ENCODE measurements at regions not wholly inside any gene's neighbourhood (a gene's known extent, or its start where the extent isn't known, plus 50 kb on each side); places are given as distances from the start of the nearest gene placed in this dataset.

DNA sequence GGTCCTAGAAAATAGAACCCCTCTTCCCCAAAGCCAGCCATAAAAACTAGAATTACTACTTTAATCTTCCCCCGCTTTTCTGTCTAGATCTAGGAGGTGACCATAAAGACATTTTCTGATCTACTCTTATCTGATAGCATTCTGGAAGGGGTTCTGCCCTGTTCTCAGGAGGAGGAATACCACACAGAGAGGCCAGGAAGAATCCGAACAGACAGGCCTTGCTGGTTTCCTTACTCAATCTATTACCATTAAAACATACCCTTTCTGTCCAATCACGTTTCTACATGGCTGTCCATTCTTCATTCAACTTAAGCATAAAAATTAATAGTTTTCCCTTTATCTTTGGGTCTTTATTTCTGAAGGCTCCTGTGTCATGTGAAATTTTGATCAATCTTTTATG, 198.7 kb downstream of the GPAT3 start:
- TF ChIP-seq EZH2phosphoT487 (IDR thresholded peaks at IDR 0.05; ENCODE audit: insufficient read depth, low read depth) (no peak), EZH2 (IDR thresholded peaks at IDR 0.05; ENCODE audit: insufficient read depth, poor library complexity, severe bottlenecking) (no peak)
